ENCODE measurements at regions not wholly inside any gene's neighbourhood (a gene's known extent, or its start where the extent isn't known, plus 50 kb on each side); places are given as distances from the start of the nearest gene placed in this dataset.

DNA sequence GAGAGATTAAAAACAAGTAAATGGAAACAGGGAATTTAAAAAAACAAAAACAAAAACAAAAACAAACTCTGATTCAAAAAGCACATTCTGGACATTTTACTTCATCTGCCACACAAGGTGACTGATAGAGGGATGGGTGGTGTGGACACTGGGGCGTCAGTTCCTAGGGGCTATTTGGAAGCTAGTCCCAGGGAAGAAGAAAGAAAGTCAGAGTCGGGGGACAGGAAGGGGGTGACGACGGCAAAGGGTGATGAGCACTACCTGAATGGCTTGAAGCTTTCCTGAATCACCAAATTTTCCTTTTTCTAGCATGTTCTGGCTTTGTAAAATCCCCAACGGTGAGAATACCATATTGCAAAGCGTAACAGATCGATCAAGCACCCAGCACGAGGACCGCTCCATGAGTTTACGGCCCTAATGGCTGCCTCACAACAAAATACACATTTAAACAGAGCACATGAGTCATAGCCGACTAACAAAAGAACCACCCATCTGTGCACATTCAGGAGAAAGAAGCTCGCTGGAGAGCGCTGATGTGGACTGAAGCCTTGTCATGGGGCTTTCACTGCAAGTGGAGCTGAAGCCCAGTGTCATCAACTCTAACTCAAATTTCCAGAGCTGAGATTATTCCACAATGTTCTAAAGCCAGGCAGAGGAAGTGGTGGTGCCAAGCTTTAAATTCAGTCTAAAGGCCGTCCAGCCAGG is 178.9 kb downstream of the LNPK start:
- Histone ChIP-seq H4K91ac (replicated peaks; ENCODE audit: insufficient read length, low read length) (no peak overlapping the region), H3K36me3 (ENCODE audit: control insufficient read depth in 2 of 4, insufficient read depth in 4 of 4, low read length in 3 of 4) (no peaks in the 10 kb centered on the region; a peak in 1 of 8 replicates), H3K4me2 (ENCODE audit: insufficient read depth in 1 of 2, low read depth in 2 of 2, low read length in 2 of 2) (no peak overlapping the region), H4K5ac (ENCODE audit: insufficient read length, low read depth, low read length) (no peak overlapping the region), H2AFZ (ENCODE audit: low read length) (peak overlapping the region; percentile 14; the same call in 1 of the 2 replicates), H2BK12ac (ENCODE audit: low read depth, low read length) (no peak overlapping the region), H3K18ac (ENCODE audit: extremely low read depth, low read length) (no peak overlapping the region), H3K4me1 (replicated peaks in 1 of 4; ENCODE audit: control insufficient read depth in 3 of 4, insufficient read depth in 4 of 4, low read length in 3 of 4) (peaks cover 0 to 4% (median 1%) of the 10 kb centered on the region in 4 experiments; a peak in 2 of 7 replicates), H2AK5ac (ENCODE audit: low read depth, low read length) (no peak overlapping the region), H4K20me1 (replicated peaks in 1 of 2; ENCODE audit: control insufficient read depth in 1 of 2, insufficient read depth in 2 of 2, low read length in 2 of 2) (no peaks in the 10 kb centered on the region), H3K4me3 (ENCODE audit: extremely low read depth in 1 of 4, insufficient read depth in 2 of 4, low read depth in 3 of 4, low read length in 4 of 4) (no peak overlapping the region), H2BK15ac (ENCODE audit: low read length) (no peak overlapping the region), H3K23me2 (ENCODE audit: low read depth, low read length) (no peaks in the 10 kb centered on the region; the same call in 1 of the 2 replicates), H3K27ac (ENCODE audit: low read depth, low read length) (no peak overlapping the region), H3K9ac (replicated peaks in 1 of 4; ENCODE audit: extremely low read depth in 1 of 4, low read depth in 3 of 4, low read length in 3 of 4) (no peak overlapping the region), H3K27me3 (replicated peaks in 1 of 4; ENCODE audit: control insufficient read depth in 3 of 4, extremely low read depth in 1 of 4, insufficient read depth in 3 of 4, low read length in 3 of 4) (no peaks in the 10 kb centered on the region), H3K79me1 (ENCODE audit: low read depth, low read length) (no peaks in the 10 kb centered on the region), H3K14ac (ENCODE audit: insufficient read length) (no peak overlapping the region), H3K56ac (replicated peaks; ENCODE audit: insufficient read length, low read depth, low read length) (no peak overlapping the region), H3K9me3 (ENCODE audit: insufficient read depth in 2 of 2, low read depth in 1 of 2, low read length in 1 of 2) (no peaks in the 10 kb centered on the region), H3K23ac (ENCODE audit: insufficient read length) (no peak overlapping the region), H2BK5ac (ENCODE audit: low read depth, low read length) (no peak overlapping the region; the same call in 1 of the 2 replicates), H3K4ac (replicated peaks; ENCODE audit: insufficient read length, low read depth, low read length) (no peak overlapping the region), H2BK120ac (replicated peaks; ENCODE audit: low read depth, low read length) (no peak overlapping the region), H3K79me2 (ENCODE audit: control insufficient read depth in 1 of 2, insufficient read depth in 2 of 2, low read length in 2 of 2) (no peaks in the 10 kb centered on the region), H2BK20ac (ENCODE audit: low read length) (no peak overlapping the region), H4K8ac (ENCODE audit: extremely low read depth, insufficient read depth, low read length) (no peak overlapping the region)
- FAIRE-seq = no peak
- no peak for DNase-seq (ENCODE audit: low read depth in 1 of 2, low spot score in 2 of 2)
- ChIA-PET CTCF (ENCODE audit: partially characterized antibody) (interaction anchor here (0.9 to 1.9 kb wide), 2 partner anchors 22 to 29 kb away, joined by 3 to 7 read pairs; no protein-coding TSS in a partner anchor), POLR2A (ENCODE audit: partially characterized antibody) (no interaction called here)
- 88% methylated on average over 14 of the region's 14 CpGs; no CpG with 5 or more reads in 1 of the 2 experiments for WGBS, 2 experiments (ENCODE audit: extremely low coverage in 1 of 2, insufficient coverage in 1 of 2, insufficient read length in 1 of 2, insufficient replicate concordance in 2 of 2, low coverage in 1 of 2, low lambda C conversion rate in 2 of 2, missing lambda C conversion rate in 1 of 2)
- TF ChIP-seq TAF1 (IDR thresholded peaks at IDR 0.05; ENCODE audit: low read depth, low read length) (no peak), SIRT6 (IDR thresholded peaks at IDR 0.05; ENCODE audit: low read length) (no peak), SIN3A (conservative IDR thresholded peaks at IDR 0.05 in 1 of 2, IDR thresholded peaks at IDR 0.05 in 1 of 2; ENCODE audit: low read depth in 1 of 2, low read length in 2 of 2) (no peak), MAFK (IDR thresholded peaks at IDR 0.05; ENCODE audit: low read depth, low read length) (no peak), SAP30 (IDR thresholded peaks at IDR 0.05; ENCODE audit: insufficient read depth, insufficient replicate concordance, low read length) (no peak), ASH2L (IDR thresholded peaks at IDR 0.05; ENCODE audit: low read length) (no peak), CREB1 (IDR thresholded peaks at IDR 0.05) (no peak), BCL11A (IDR thresholded peaks at IDR 0.05; ENCODE audit: low read depth in 2 of 2, low read length in 2 of 2) (no peak), TEAD4 (IDR thresholded peaks at IDR 0.05; ENCODE audit: low read depth, low read length) (no peak), SUZ12 (IDR thresholded peaks at IDR 0.05; ENCODE audit: low read length) (no peak), EGR1 (IDR thresholded peaks at IDR 0.05; ENCODE audit: borderline replicate concordance, low read depth, low read length) (no peak), NANOG (IDR thresholded peaks at IDR 0.05; ENCODE audit: insufficient read depth, low read depth, low read length, poor library complexity, severe bottlenecking) (no peak)

All from H1 (cell line).